ENCODE measurements at regions not wholly inside any gene's neighbourhood (a gene's known extent, or its start where the extent isn't known, plus 50 kb on each side); places are given as distances from the start of the nearest gene placed in this dataset.

DNA sequence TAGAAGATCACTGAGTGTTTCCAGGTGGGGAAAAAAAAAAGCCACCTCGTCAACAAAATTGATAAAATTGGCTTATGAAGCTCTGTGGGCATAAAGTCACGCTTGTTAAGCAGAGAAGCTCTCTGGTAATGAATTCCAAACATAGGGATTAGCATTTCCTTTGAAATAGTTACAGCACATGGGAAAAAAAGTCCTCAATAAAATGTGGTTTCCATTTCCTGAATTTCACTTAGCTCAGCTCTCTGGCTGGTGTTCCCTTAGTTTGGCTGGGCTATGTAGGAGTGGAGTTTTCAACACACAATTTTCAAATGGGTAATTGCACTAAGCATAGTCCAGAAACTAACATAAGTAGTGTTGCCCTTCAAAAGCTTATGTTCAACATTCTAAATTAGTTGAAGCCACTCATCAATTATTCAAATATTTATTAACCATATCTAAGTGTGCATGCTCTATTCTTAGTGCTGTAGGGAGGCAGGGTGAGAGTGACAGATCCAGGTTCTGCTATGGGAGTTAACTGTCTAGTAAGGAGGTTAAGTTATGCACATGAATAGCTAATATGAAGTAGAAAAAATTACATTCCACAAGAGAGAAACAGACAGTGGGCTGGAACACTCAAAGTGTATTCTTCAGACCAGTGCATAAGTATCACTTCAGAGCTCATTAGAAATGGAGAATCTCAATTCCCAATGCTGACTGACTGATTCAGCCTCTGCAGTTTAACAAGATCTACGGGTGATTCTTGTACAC lies 445.7 kb downstream of the SMARCA1 start:
- Histone ChIP-seq H3K4me3 (no peak overlapping the region), H3K4me1 (no peaks in the 10 kb centered on the region), H3K36me3 (no peaks in the 10 kb centered on the region), H3K27me3 (no peaks in the 10 kb centered on the region), H3K27ac (no peak overlapping the region), H3K9me3 (replicated peaks) (no peaks in the 10 kb centered on the region)
- DNase-seq, result peak in 1 of 2 experiments; percentile 25

- Histone ChIP-seq H3K36me3 (no peaks in the 10 kb centered on the region), H3K4me1 (no peaks in the 10 kb centered on the region), H3K27me3 (no peaks in the 10 kb centered on the region), H3K9me3 (replicated peaks) (no peaks in the 10 kb centered on the region), H3K4me3 (no peak overlapping the region), H3K27ac (no peak overlapping the region)
- DNase-seq, result no peak
Observed at GRCh38 chrX:129071390-129071789, 451.9 kb downstream of the SMARCA1 start.

DNA sequence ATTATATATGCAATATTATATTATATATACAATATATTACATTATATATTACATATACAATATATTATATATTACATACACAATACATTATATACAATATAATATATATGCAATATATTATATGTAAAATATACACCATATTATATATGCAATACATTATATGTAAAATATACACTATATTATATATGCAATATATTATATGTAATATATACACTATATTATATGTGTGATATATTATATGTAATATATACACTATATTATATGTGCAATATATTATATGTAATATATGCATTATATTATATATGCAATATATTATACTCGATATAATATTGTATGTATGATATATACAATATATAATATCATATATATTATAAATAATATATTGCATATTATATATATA lies 457.4 kb downstream of the SMARCA1 start:
- no peak overlapping the region for H3K4me3 ChIP-seq
- DNase-seq, result no peak
- no peaks in the 10 kb centered on the region for H3K4me1 ChIP-seq
- no peaks in the 10 kb centered on the region for H3K9me3 ChIP-seq (replicated peaks)
- H3K36me3 ChIP-seq, result no peaks in the 10 kb centered on the region
- no peak overlapping the region for H3K27ac ChIP-seq
- no peaks in the 10 kb centered on the region for H3K27me3 ChIP-seq

GRCh38 chrX:129058405-129058804 lies 464.9 kb downstream of the SMARCA1 start:
- no peak for DNase-seq
- H3K36me3 ChIP-seq, result no peaks in the 10 kb centered on the region
- H3K9me3 ChIP-seq (replicated peaks), result no peaks in the 10 kb centered on the region
- H3K27me3 ChIP-seq, result no peaks in the 10 kb centered on the region
- no peaks in the 10 kb centered on the region for H3K4me1 ChIP-seq
- H3K27ac ChIP-seq, result no peak overlapping the region
- H3K4me3 ChIP-seq, result no peak overlapping the region

DNA sequence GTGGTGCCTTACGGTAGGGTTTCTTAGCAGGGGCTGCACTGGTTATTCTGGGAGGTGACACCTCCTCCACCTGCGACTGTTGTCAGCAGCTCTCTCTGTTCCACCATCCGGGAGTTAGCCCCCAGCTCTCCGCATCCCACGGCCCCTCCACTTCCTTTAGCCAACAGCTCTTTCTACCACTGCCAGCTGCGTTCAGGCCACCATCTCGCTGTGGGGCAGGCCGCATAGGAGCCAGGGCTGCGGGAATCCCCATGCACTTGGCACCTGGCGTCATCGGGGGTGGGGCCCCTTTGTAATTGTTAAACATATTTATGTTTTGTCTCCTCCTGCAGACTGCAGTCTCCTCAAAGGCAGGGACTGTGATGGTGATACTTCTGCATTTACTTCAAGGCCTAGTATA lies 480.2 kb downstream of the SMARCA1 start:
- Histone ChIP-seq H3K4me1 (no peaks in the 10 kb centered on the region), H3K9me3 (replicated peaks) (no peaks in the 10 kb centered on the region)
- no peak for DNase-seq

GRCh38 chrX:129041319-129041718 lies 482.0 kb downstream of the SMARCA1 start:
- Histone ChIP-seq H3K27ac (no peak overlapping the region), H3K4me3 (no peak overlapping the region), H3K36me3 (no peaks in the 10 kb centered on the region), H3K27me3 (no peaks in the 10 kb centered on the region), H3K9me3 (replicated peaks) (no peaks in the 10 kb centered on the region), H3K4me1 (no peaks in the 10 kb centered on the region)
- DNase-seq, result no peak

More for the DNA sequence above, 480.2 kb downstream of the SMARCA1 start:
- H3K36me3 ChIP-seq, result no peaks in the 10 kb centered on the region
- no peaks in the 10 kb centered on the region for H3K27me3 ChIP-seq
- H3K4me3 ChIP-seq, result no peak overlapping the region
- H3K27ac ChIP-seq, result no peak overlapping the region

GRCh38 chrX:129040124-129040523 lies 483.2 kb downstream of the SMARCA1 start:
- Histone ChIP-seq H3K27ac (no peak overlapping the region), H3K9me3 (replicated peaks) (no peaks in the 10 kb centered on the region), H3K27me3 (no peaks in the 10 kb centered on the region), H3K36me3 (no peaks in the 10 kb centered on the region), H3K4me3 (no peak overlapping the region), H3K4me1 (no peaks in the 10 kb centered on the region)
- no peak for DNase-seq

GRCh38 chrX:129039176-129039575 lies 484.1 kb downstream of the SMARCA1 start:
- H3K36me3 ChIP-seq, result no peaks in the 10 kb centered on the region
- H3K27me3 ChIP-seq, result no peaks in the 10 kb centered on the region
- H3K4me1 ChIP-seq, result no peaks in the 10 kb centered on the region
- no peaks in the 10 kb centered on the region for H3K9me3 ChIP-seq (replicated peaks)
- DNase-seq, result no peak
- H3K27ac ChIP-seq, result no peak overlapping the region
- H3K4me3 ChIP-seq, result no peak overlapping the region

GRCh38 chrX:129037389-129037788 lies 485.9 kb downstream of the SMARCA1 start:
- DNase-seq, result no peak
- no peak overlapping the region for H3K27ac ChIP-seq
- H3K27me3 ChIP-seq, result no peaks in the 10 kb centered on the region
- no peaks in the 10 kb centered on the region for H3K36me3 ChIP-seq
- H3K9me3 ChIP-seq (replicated peaks), result no peaks in the 10 kb centered on the region
- no peak overlapping the region for H3K4me3 ChIP-seq
- H3K4me1 ChIP-seq, result no peaks in the 10 kb centered on the region

DNA sequence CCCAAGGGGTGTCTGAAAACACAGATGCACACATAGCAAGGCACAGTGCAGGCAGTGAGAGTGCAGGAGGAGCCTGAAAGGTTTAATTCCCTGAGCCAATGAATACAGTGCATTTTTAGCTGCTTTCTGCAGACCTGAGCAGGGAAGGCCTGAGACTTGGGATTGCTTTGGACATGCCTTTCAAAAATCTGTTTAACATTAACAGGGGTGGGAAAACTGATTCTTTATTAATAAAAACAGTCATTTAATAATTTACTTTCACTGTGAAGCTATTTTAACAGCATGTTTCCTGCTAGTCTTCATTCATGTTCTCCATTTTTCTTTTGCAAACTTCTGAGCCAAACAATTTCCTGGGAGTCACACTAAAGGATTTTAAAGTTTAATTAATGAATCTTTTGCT lies 488.1 kb downstream of the SMARCA1 start:
- Histone ChIP-seq H3K36me3 (no peaks in the 10 kb centered on the region), H3K4me1 (no peaks in the 10 kb centered on the region), H3K9me3 (replicated peaks) (no peaks in the 10 kb centered on the region), H3K27ac (no peak overlapping the region), H3K4me3 (no peak overlapping the region), H3K27me3 (no peaks in the 10 kb centered on the region)
- no peak for DNase-seq

DNA sequence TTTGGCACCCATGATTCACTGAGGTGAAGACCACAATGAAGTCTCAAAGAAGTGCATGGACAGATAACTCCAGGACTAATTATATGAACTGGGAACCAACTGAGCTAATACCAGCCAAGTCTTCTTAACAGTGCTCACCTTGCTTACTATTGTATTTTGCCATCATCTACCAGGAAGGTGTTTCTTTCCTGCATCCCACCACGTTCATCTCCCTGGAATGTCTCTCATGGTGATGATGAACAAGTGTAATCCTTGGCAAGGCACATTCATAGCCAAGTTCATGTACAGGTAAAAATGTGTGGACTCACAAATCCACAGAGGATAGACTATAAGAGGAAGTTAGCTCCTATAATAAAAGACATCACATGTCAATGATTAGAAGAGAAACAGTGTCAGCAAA lies 489.1 kb downstream of the SMARCA1 start:
- Histone ChIP-seq H3K9me3 (replicated peaks) (no peaks in the 10 kb centered on the region), H3K4me1 (no peaks in the 10 kb centered on the region), H3K4me3 (no peak overlapping the region), H3K27me3 (no peaks in the 10 kb centered on the region), H3K36me3 (no peaks in the 10 kb centered on the region), H3K27ac (no peak overlapping the region)
- no peak for DNase-seq

- Histone ChIP-seq H3K9me3 (replicated peaks) (no peaks in the 10 kb centered on the region), H3K4me1 (no peaks in the 10 kb centered on the region), H3K4me3 (no peak overlapping the region), H3K36me3 (no peaks in the 10 kb centered on the region), H3K27me3 (no peaks in the 10 kb centered on the region), H3K27ac (no peak overlapping the region)
- no peak for DNase-seq
Observed at GRCh38 chrX:129026202-129026601, 497.1 kb downstream of the SMARCA1 start.

DNA sequence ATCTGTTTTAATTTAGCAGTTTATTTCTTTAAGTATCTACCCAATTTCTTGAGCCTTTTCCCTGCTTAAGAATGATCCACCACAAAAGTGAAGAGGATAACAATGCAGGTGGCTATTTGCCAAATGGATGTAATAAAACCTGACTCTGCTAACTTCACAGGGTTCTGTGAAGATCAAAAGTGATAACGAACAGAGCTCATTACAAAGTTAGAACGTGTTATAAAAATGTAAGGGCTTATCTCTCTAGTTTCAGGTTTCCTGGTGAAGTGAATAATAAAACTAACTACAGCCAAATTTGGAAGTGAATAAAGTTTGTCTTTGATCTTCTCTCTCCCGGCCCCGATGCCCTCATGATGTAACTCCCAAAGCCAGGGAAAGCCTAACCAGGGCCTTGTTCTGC lies 497.9 kb downstream of the SMARCA1 start:
- Histone ChIP-seq H3K9me3 (replicated peaks) (no peaks in the 10 kb centered on the region), H3K4me1 (no peaks in the 10 kb centered on the region), H3K27ac (no peak overlapping the region), H3K27me3 (no peaks in the 10 kb centered on the region), H3K4me3 (no peak overlapping the region), H3K36me3 (no peaks in the 10 kb centered on the region)
- DNase-seq, result no peak

- H3K36me3 ChIP-seq, result no peaks in the 10 kb centered on the region
- no peaks in the 10 kb centered on the region for H3K4me1 ChIP-seq
- no peak overlapping the region for H3K27ac ChIP-seq
- H3K9me3 ChIP-seq (replicated peaks), result no peaks in the 10 kb centered on the region
- H3K4me3 ChIP-seq, result no peak overlapping the region
- H3K27me3 ChIP-seq, result no peaks in the 10 kb centered on the region
- DNase-seq, result no peak
Observed at GRCh38 chrX:129019412-129019811, 503.9 kb downstream of the SMARCA1 start.

GRCh38 chrX:129015381-129015780 lies 507.9 kb downstream of the SMARCA1 start:
- Histone ChIP-seq H3K27ac (no peak overlapping the region), H3K4me3 (no peak overlapping the region), H3K9me3 (replicated peaks) (no peaks in the 10 kb centered on the region), H3K27me3 (no peaks in the 10 kb centered on the region), H3K36me3 (no peaks in the 10 kb centered on the region), H3K4me1 (no peaks in the 10 kb centered on the region)
- no peak for DNase-seq

DNA sequence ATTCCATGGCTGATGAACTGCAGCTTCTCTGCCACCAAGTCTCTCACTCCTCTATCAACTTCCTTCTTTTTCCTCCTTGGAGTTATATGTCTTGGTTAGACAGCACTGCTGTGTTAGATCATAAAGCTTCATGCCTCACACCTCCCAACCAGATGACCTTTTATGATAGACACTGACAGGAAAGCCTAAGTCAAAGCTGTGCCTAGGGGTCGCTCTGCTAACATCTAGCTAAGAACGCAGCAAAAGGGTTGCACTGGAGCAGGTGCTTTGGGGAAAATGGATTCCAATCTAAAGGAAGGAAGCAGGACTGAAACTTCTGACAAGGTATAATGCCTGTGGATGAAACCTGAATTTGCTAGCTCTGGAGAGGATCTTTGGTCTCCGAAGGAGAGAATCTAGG lies 509.7 kb downstream of the SMARCA1 start:
- Histone ChIP-seq H3K4me1 (no peaks in the 10 kb centered on the region), H3K36me3 (no peaks in the 10 kb centered on the region), H3K27ac (no peak overlapping the region), H3K27me3 (no peaks in the 10 kb centered on the region), H3K4me3 (no peak overlapping the region), H3K9me3 (replicated peaks) (no peaks in the 10 kb centered on the region)
- DNase-seq, result no peak

Data from SJCRH30 (cell line).